ENCODE measurements at regions not wholly inside any gene's neighbourhood (a gene's known extent, or its start where the extent isn't known, plus 50 kb on each side); places are given as distances from the start of the nearest gene placed in this dataset.

DNA sequence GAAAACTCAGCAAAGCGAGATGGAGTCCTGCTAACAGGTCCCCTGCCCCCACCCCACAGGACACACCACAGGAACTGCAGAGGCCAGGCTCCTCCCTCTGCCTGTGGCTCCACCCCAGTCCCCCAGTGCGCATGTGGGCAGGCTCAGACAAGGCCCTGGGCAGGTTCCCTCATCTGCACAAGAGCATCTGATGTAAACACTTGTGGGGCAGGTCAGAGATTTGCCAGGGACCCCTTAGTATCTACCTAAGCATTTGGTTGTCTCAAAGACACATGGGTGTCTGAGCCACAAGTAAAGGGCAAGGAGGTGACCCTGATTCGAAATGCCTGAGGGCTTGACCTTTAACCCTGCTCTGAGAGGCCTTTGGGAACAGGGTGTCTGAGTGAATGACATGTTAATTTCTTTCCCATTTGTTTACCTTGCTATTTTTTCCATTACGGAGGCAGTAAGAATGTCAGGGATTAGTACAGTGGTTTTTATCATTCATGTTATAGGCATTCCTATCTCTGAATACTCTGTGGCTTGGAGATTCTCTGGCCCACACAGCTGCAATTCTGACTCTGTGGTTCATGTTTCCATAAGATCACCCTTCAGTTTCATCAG, 85.3 kb downstream of the ZNF518B start:
- TF ChIP-seq CTCF (conservative IDR thresholded peaks at IDR 0.05) = no peak
- Histone ChIP-seq H3K79me1 (ENCODE audit: insufficient read depth, low read depth, low read length, poor library complexity, severe bottlenecking) (no peaks in the 10 kb centered on the region), H2AK5ac (ENCODE audit: insufficient read length, low read length) (no peak overlapping the region), H2BK120ac (ENCODE audit: low read depth, low read length, poor library complexity, severe bottlenecking) (no peak overlapping the region), H4K8ac (replicated peaks; ENCODE audit: insufficient read length, low read depth, low read length) (no peak overlapping the region), H3K9me3 (ENCODE audit: control insufficient read depth, low read depth, low read length) (no peaks in the 10 kb centered on the region), H3K23me2 (ENCODE audit: insufficient read length, low read depth, low read length, poor library complexity, severe bottlenecking) (no peaks in the 10 kb centered on the region), H4K5ac (ENCODE audit: insufficient read length, low read depth, low read length) (no peak overlapping the region), H3K4ac (ENCODE audit: low read depth, low read length) (no peak overlapping the region), H3K14ac (ENCODE audit: insufficient read depth, low read length) (no peak overlapping the region), H3K79me2 (ENCODE audit: insufficient read depth, low read length) (no peaks in the 10 kb centered on the region), H3K27me3 (ENCODE audit: insufficient read depth, low read length) (no peaks in the 10 kb centered on the region), H2BK15ac (ENCODE audit: low read depth, low read length) (no peak overlapping the region), H2AFZ (ENCODE audit: low read length) (no peak overlapping the region), H3K4me1 (ENCODE audit: insufficient read depth, low read length) (no peaks in the 10 kb centered on the region; the same call in 1 of the 2 replicates), H4K20me1 (ENCODE audit: control insufficient read depth, insufficient read depth, insufficient read length) (no peaks in the 10 kb centered on the region), H3K18ac (ENCODE audit: insufficient read length, low read depth, low read length) (no peak overlapping the region), H2BK12ac (ENCODE audit: insufficient read length, low read depth, low read length) (no peak overlapping the region), H3K56ac (ENCODE audit: insufficient read length, low read depth, low read length) (no peak overlapping the region), H3K9ac (ENCODE audit: extremely low read depth, insufficient read length, low read length) (no peak overlapping the region), H3K23ac (ENCODE audit: insufficient read length, low read depth, low read length) (no peak overlapping the region), H3K4me2 (ENCODE audit: insufficient read depth, insufficient read length, low read length) (no peak overlapping the region), H2BK20ac (ENCODE audit: low read depth, low read length, poor library complexity, severe bottlenecking) (no peak overlapping the region), H4K91ac (ENCODE audit: insufficient read length, low read depth, low read length) (no peak overlapping the region), H3K27ac (ENCODE audit: insufficient read length, low read depth, low read length) (no peak overlapping the region), H2BK5ac (ENCODE audit: insufficient read length, low read length) (no peak overlapping the region), H3T11ph (ENCODE audit: low read length) (no peak overlapping the region)
- Mint-ChIP-seq H3K27ac (peak overlapping the region in 1 of 3 experiments; percentile 40; a peak in 2 of 7 replicates), H3K9me3 (no peaks in the 10 kb centered on the region; a peak in 1 of 5 replicates), H3K36me3 (ENCODE audit: insufficient read depth in 1 of 3, low read depth in 3 of 3) (no peaks in the 10 kb centered on the region; a peak in 1 of 7 replicates), H3K4me3 (no peak overlapping the region), H3K4me1 (peaks cover 12% of the 10 kb centered on the region in 2 experiments), H3K27me3 (ENCODE audit: low read depth) (peaks cover 10% of the 10 kb centered on the region)
- DNase-seq = peak; percentile 63
- no CpG with 5 or more reads among the region's 4 CpGs for WGBS (ENCODE audit: extremely low coverage, insufficient read length, low lambda C conversion rate)
